ENCODE measurements at regions not wholly inside any gene's neighbourhood (a gene's known extent, or its start where the extent isn't known, plus 50 kb on each side); places are given as distances from the start of the nearest gene placed in this dataset.
"Not testable (repeated sequence)": the region's sequence is repeated elsewhere in the genome, so short reads cannot be mapped to it uniquely, and the experiment has no call there.

DNA sequence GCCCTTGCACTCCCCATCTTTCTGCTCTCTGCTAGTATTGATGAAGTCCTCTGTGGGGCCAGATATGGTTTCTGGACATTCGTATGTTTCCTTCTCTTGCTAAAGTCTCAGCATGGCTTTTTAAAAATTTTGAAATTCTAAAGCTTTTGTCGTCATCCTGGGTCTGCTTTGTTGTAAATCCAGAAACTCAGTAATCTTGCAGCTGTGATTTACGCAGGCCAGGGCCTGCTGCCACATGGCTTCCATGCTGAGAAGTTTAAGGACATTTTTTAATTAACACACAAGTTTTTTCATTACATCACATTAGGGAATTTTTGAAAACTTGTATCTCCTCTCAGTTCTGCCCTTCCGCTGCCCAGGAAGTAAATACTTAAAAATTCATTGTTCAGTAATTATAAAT is 686.1 kb upstream of the IGFBP3 start:
- POLR2A ChIA-PET = no interaction called here
- no peak for DNase-seq (ENCODE audit: extremely low spot score)
- no peak for TF ChIP-seq FOXK2 (IDR thresholded peaks at IDR 0.05)
- no peak for TF ChIP-seq LEF1 (IDR thresholded peaks at IDR 0.05; ENCODE audit: borderline replicate concordance)
- TF ChIP-seq HDGF (IDR thresholded peaks at IDR 0.05; ENCODE audit: borderline replicate concordance) = no peak
- no peak for TF ChIP-seq FOXA1 (IDR thresholded peaks at IDR 0.05)
- TF ChIP-seq SUZ12 (IDR thresholded peaks at IDR 0.05) = no peak
- no peak for TF ChIP-seq BHLHE40 (IDR thresholded peaks at IDR 0.05; ENCODE audit: borderline replicate concordance)
- TF ChIP-seq TARDBP (IDR thresholded peaks at IDR 0.05) = no peak
- no peak for TF ChIP-seq ZNF384 (IDR thresholded peaks at IDR 0.05)
- no peak for TF ChIP-seq ARNT (IDR thresholded peaks at IDR 0.05)
- no peak for TF ChIP-seq CTBP1 (IDR thresholded peaks at IDR 0.05; ENCODE audit: borderline replicate concordance)
- no peak for TF ChIP-seq ELF4 (IDR thresholded peaks at IDR 0.05)
- TF ChIP-seq, protein P1, sequence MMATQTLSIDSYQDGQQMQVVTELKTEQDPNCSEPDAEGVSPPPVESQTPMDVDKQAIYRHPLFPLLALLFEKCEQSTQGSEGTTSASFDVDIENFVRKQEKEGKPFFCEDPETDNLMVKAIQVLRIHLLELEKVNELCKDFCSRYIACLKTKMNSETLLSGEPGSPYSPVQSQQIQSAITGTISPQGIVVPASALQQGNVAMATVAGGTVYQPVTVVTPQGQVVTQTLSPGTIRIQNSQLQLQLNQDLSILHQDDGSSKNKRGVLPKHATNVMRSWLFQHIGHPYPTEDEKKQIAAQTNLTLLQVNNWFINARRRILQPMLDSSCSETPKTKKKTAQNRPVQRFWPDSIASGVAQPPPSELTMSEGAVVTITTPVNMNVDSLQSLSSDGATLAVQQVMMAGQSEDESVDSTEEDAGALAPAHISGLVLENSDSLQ (IDR thresholded peaks at IDR 0.05) = no peak
- TF ChIP-seq SP1 (IDR thresholded peaks at IDR 0.05) = no peak
- no peak for TF ChIP-seq NFRKB (IDR thresholded peaks at IDR 0.05)
- no peak for TF ChIP-seq FOXM1 (IDR thresholded peaks at IDR 0.05; ENCODE audit: borderline replicate concordance)
- no peak for TF ChIP-seq L3MBTL2 (conservative IDR thresholded peaks at IDR 0.05)
- CTCF ChIA-PET = no interaction called here

GRCh38 chr7:46606761-46607160 is 685.7 kb upstream of the IGFBP3 start:
- TF ChIP-seq HDGF (IDR thresholded peaks at IDR 0.05; ENCODE audit: borderline replicate concordance) (no peak), L3MBTL2 (conservative IDR thresholded peaks at IDR 0.05) (no peak), BHLHE40 (IDR thresholded peaks at IDR 0.05; ENCODE audit: borderline replicate concordance) (no peak), NFRKB (IDR thresholded peaks at IDR 0.05) (no peak), FOXM1 (IDR thresholded peaks at IDR 0.05; ENCODE audit: borderline replicate concordance) (no peak)
- DNase-seq (ENCODE audit: extremely low spot score) = no peak
- POLR2A ChIA-PET = no interaction called here
- CTCF ChIA-PET = no interaction called here

DNA sequence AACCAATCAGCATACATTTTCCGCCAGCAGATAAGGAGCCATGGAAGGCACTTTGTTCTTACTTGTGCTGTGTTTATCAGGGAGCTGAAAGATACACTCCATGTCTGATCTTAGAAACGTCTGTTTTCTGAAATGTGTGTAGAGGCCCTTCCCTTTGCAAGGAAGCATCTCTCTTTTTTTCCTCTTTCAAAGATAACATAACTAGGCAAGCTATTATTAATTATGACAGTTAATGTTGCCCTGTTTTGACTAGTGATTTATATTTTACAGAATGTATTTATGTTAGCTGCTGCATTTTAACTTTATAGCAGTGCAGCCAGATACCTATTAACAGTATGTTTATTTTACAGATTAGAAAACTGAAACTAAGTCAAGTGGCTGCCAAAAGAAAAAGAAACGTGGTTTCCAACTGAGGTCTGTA is 683.2 kb upstream of the IGFBP3 start:
- CTCF ChIA-PET = no interaction called here
- no peak for TF ChIP-seq HDGF (IDR thresholded peaks at IDR 0.05; ENCODE audit: borderline replicate concordance)
- no peak for TF ChIP-seq FOXM1 (IDR thresholded peaks at IDR 0.05; ENCODE audit: borderline replicate concordance)
- TF ChIP-seq SP1 (IDR thresholded peaks at IDR 0.05) = no peak
- TF ChIP-seq ELF4 (IDR thresholded peaks at IDR 0.05) = no peak
- no peak for TF ChIP-seq ARNT (IDR thresholded peaks at IDR 0.05)
- TF ChIP-seq LEF1 (IDR thresholded peaks at IDR 0.05; ENCODE audit: borderline replicate concordance) = no peak
- no peak for TF ChIP-seq BHLHE40 (IDR thresholded peaks at IDR 0.05; ENCODE audit: borderline replicate concordance)
- no peak for TF ChIP-seq SUZ12 (IDR thresholded peaks at IDR 0.05)
- TF ChIP-seq NFRKB (IDR thresholded peaks at IDR 0.05) = no peak
- TF ChIP-seq, protein P1 (IDR thresholded peaks at IDR 0.05) = no peak
- TF ChIP-seq FOXK2 (IDR thresholded peaks at IDR 0.05) = no peak
- no peak for DNase-seq (ENCODE audit: extremely low spot score)
- POLR2A ChIA-PET = no interaction called here

GRCh38 chr7:46603780-46604179 is 682.7 kb upstream of the IGFBP3 start:
- no peak for DNase-seq (ENCODE audit: extremely low spot score)
- CTCF ChIA-PET = interaction anchor here (0.6 kb wide), 2 partner anchors 9 to 115 kb away, joined by 3 read pairs; no protein-coding TSS in a partner anchor
- TF ChIP-seq FOXA1 (IDR thresholded peaks at IDR 0.05) = no peak

DNA sequence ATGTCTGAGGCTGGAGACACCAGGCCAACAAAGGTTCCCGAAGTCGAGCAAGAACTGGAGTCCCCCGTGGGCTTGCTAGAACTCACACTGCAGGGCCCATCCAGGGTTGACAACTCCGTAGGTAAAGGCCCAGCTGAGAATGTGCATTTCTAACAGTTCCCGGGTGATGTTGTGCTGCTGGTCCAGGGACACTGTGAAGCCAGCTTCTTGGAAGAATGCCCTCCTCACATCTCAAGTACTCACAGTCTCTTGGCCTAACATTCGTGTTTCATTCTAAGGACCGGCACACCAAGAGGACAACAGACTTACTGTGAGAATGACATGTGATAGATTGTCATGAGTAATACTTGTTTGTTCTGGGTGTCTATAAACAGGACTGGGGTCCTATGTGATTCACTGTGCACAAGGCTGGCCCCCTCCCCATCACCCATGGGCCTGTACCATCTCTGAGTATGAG is 682.3 kb upstream of the IGFBP3 start:
- ChIA-PET POLR2A (no interaction called here), CTCF (interaction anchor here (0.6 kb wide), 2 partner anchors 10 to 115 kb away, joined by 3 read pairs; no protein-coding TSS in a partner anchor)
- TF ChIP-seq TARDBP (IDR thresholded peaks at IDR 0.05) (no peak), ZNF384 (IDR thresholded peaks at IDR 0.05) (no peak), HDGF (IDR thresholded peaks at IDR 0.05; ENCODE audit: borderline replicate concordance) (no peak), NFRKB (IDR thresholded peaks at IDR 0.05) (no peak), FOXA1 (IDR thresholded peaks at IDR 0.05) (no peak), BHLHE40 (IDR thresholded peaks at IDR 0.05; ENCODE audit: borderline replicate concordance) (no peak), ARNT (IDR thresholded peaks at IDR 0.05) (no peak), L3MBTL2 (conservative IDR thresholded peaks at IDR 0.05) (no peak), FOXM1 (IDR thresholded peaks at IDR 0.05; ENCODE audit: borderline replicate concordance) (no peak), CTBP1 (IDR thresholded peaks at IDR 0.05; ENCODE audit: borderline replicate concordance) (no peak), ELF4 (IDR thresholded peaks at IDR 0.05) (no peak), FOXK2 (IDR thresholded peaks at IDR 0.05) (no peak), SP1 (IDR thresholded peaks at IDR 0.05) (no peak), LEF1 (IDR thresholded peaks at IDR 0.05; ENCODE audit: borderline replicate concordance) (no peak), SUZ12 (IDR thresholded peaks at IDR 0.05) (no peak)
- TF ChIP-seq, protein P1 (IDR thresholded peaks at IDR 0.05) = no peak
- no peak for DNase-seq (ENCODE audit: extremely low spot score)

More at GRCh38 chr7:46603780-46604179, 682.7 kb upstream of the IGFBP3 start:
- POLR2A ChIA-PET = no interaction called here

DNA sequence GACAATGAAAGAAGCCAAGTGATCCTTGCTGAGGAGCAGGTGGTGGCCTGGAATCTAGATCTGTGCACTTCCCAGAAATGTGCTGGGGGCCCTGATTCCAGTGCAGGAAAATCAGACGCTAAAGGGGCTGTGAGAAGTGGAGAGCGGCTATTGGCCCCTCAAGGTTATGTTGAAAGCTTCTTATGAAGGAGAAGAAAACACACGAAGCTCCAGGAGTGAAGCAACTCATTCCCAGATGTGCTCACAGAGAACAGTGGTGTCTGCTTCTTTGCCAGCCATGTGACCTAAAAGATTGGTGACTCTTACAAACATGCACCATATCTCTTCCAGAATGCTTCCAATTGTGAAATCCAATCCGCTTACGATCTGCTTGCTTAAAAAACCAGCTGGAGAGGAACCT is 679.3 kb upstream of the IGFBP3 start:
- POLR2A ChIA-PET = no interaction called here
- CTCF ChIA-PET = no interaction called here
- no peak for DNase-seq (ENCODE audit: extremely low spot score)
- TF ChIP-seq HDGF (IDR thresholded peaks at IDR 0.05; ENCODE audit: borderline replicate concordance) = no peak
- TF ChIP-seq FOXK2 (IDR thresholded peaks at IDR 0.05) = no peak
- no peak for TF ChIP-seq SP1 (IDR thresholded peaks at IDR 0.05)
- no peak for TF ChIP-seq LEF1 (IDR thresholded peaks at IDR 0.05; ENCODE audit: borderline replicate concordance)

DNA sequence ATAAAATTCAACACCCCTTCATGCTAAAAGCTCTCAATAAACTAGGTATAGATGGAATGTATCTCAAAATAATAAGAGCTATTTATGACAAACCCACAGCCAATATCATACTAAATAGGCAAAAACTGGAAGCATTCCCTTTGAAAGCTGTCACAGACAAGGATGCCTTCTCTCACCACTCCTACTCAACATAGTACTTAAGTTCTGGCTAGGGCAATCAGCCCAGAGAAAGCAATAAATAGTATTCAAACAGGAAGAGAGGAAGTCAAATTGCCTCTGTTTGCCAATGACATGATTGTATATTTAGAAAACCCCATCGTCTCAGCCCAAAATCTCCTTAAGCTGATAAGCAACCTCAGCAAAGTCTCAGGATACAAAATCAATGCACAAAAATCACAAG is 673.8 kb upstream of the IGFBP3 start:
- CTCF ChIA-PET; DNase-seq (ENCODE audit: extremely low spot score); POLR2A ChIA-PET: not testable (repeated sequence)

DNA sequence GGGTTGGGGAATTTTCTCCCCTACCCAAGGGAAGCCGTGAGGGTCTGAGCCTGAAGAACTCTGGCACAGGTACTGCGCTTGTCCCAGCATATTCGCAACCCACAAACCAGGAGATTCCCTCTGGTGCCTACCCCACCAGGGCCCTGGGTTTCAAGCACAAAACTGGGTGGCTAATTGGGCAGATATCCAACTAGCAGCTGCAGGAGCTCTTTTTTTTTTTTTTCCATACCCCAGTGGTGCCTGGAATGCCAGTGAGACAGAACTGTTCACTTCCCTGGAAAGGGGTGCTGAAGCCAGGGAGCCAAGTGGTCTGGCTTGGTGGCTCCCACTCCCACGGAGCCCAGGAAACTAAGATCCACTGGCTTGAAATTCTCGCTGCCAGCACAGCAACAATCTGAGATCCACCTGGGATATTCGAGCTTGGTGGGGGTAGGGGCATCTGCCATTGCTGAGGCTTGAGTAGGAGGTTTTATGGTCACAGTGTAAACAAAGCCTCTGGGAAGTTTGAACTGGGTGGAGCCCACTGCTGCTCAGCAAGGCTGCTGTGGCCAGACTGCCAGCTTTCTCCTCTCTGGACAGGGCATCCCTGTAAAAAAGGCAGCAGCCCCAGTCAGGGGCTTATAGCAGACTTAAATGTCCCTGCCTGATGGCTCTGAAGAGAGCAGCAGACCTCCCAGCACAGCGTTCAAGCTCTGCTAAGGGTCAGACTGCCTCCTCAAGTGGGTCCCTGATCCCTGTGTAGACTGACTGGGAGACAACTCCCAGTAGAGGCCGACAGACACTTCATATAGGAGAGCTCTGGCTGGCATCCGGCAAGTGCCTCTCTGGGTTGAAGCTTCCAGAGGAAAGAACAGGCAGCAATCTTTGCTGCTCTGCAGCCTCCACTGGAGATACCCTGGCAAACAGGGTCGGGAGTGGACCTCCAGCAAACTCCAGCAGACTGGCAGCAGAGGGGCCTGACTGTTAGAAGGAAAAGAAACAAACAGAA is 670.1 kb upstream of the IGFBP3 start:
- DNase-seq (ENCODE audit: extremely low spot score); POLR2A ChIA-PET: not testable (repeated sequence)
- CTCF ChIA-PET = interaction anchor here (0.7 kb wide), 1 partner anchor 116 kb away, joined by 3 read pairs; no protein-coding TSS in a partner anchor

Data from HEK293T (cell line).